Naive B cell (primary cell): ENCODE measurements at regions not wholly inside any gene's neighbourhood (a gene's known extent, or its start where the extent isn't known, plus 50 kb on each side); places are given as distances from the start of the nearest gene placed in this dataset.

ENCODE experiments used
- ATAC-seq, 2 donors: fragments of 150-1000 bp; cut with Tn5 transposase; 2 replicates each; pipeline ENCODE4 v1.10.0; 2021; ENCODE audit warnings: low read depth in 2 of 2, mild to moderate bottlenecking in 2 of 2, moderate library complexity in 2 of 2
- DNase-seq: peaks from one replicate; pipeline ENCODE4 v3.0.0; 2022
- H3K27ac Mint-ChIP-seq, 6 donors: one replicate each; pipeline ENCODE4 v1.8.0; 2020 to 2022; ENCODE audit warnings: mild to moderate bottlenecking in 6 of 6, mixed read lengths in 6 of 6, moderate library complexity in 5 of 6, inconsistent platforms in 2 of 6
- H3K27me3 Mint-ChIP-seq, 3 donors: one replicate each; pipeline ENCODE4 v1.8.0; 2021 to 2022; ENCODE audit warnings: mixed read lengths in 3 of 3, mild to moderate bottlenecking in 1 of 3
- H3K36me3 Mint-ChIP-seq, 2 donors: one replicate each; pipeline ENCODE4 v1.8.0; 2020 to 2022; ENCODE audit warnings: mixed read lengths in 2 of 2, inconsistent platforms in 1 of 2, mild to moderate bottlenecking in 1 of 2
- H3K4me1 Mint-ChIP-seq, 3 donors: one replicate each; pipeline ENCODE4 v1.8.0; 2020 to 2022; ENCODE audit warnings: mixed read lengths in 3 of 3, inconsistent platforms in 1 of 3, mild to moderate bottlenecking in 1 of 3, moderate library complexity in 1 of 3
- H3K4me3 Mint-ChIP-seq, 8 donors: one replicate each; pipeline ENCODE4 v1.8.0; 2020 to 2022; ENCODE audit warnings: mild to moderate bottlenecking in 8 of 8, mixed read lengths in 8 of 8, moderate library complexity in 8 of 8, inconsistent platforms in 2 of 8
- H3K9me3 Mint-ChIP-seq, 7 donors: one replicate each; pipeline ENCODE4 v1.8.0; 2020 to 2022; ENCODE audit warnings: mixed read lengths in 7 of 7, mild to moderate bottlenecking in 5 of 7, inconsistent platforms in 2 of 7, moderate library complexity in 1 of 7

DNA sequence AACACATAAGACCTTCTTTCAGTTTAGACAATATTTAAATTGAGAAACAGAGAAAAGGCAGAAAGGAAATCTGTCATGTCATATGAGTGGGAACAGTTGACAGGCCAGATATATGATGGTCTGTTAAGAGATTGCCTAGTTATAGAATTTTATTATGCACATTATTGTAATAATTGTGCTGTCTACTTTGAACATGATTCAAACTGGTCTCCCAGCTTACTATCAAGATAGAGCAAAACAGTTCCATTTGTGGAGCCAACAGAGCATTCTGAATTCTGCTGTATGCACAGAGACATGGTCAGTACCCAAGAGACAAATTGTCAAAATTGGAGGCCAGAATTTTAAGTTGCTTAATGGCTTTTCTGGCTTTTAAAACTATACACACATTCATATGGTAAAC, 139.4 kb downstream of the FBXO8 start:
- ATAC-seq (no peak), DNase-seq (no peak)
- peaks cover 7 to 23% (median 13%) of the 10 kb centered on the region in 3 donors for H3K27me3 Mint-ChIP-seq
- no peak overlapping the region for H3K27ac Mint-ChIP-seq
- peaks cover 0 to 6% (median 0%) of the 10 kb centered on the region in 7 donors for H3K9me3 Mint-ChIP-seq
- no peaks in the 10 kb centered on the region for H3K36me3 Mint-ChIP-seq
- H3K4me3 Mint-ChIP-seq: no peak overlapping the region
- no peaks in the 10 kb centered on the region for H3K4me1 Mint-ChIP-seq

DNA sequence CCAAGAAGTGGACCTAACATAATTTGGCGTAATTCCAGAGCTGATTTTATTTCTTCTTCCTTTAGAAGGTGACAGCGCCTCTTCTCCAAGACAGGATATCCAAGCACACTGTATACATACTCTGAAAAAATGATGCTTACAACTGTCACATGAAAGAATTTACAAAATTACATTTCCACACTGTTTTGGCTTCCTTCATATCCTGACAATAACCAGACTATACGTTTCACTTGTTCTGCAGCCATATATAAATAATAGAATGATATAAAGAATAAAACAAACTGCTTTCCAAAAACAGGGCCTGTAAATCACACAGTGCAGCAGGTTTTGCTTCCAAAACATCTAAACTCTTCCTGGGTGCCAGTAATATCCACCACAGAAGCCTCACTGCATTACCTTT, 141.6 kb downstream of the FBXO8 start:
- Mint-ChIP-seq H3K4me1 (no peaks in the 10 kb centered on the region), H3K4me3 (no peak overlapping the region), H3K9me3 (peaks cover 0 to 6% (median 0%) of the 10 kb centered on the region in 7 donors), H3K36me3 (no peaks in the 10 kb centered on the region), H3K27ac (no peak overlapping the region), H3K27me3 (peaks cover 0 to 26% (median 6%) of the 10 kb centered on the region in 3 donors)
- ATAC-seq: no peak
- DNase-seq: no peak

DNA sequence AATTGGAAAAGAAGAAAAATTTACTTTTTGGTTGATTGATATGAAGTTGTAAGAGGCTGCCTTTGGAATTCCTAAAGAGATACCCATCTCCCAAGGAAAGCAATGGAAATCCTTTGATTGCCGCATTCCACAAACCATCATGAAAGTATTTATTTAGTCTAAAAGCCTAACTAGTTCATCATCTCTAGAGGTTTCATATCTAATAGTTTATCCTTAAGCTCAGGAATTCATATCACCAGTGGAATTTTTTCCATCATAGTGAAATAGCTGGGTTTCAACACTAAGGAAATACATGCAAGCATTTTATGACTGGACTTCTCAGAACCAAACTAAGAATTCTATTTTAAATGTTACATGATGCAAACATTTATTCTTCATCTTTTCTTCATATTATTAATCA, 144.9 kb downstream of the FBXO8 start:
- H3K9me3 Mint-ChIP-seq: peaks cover 0 to 6% (median 0%) of the 10 kb centered on the region in 7 donors
- H3K36me3 Mint-ChIP-seq: no peaks in the 10 kb centered on the region
- H3K27me3 Mint-ChIP-seq: peaks cover 0 to 8% (median 0%) of the 10 kb centered on the region in 3 donors
- ATAC-seq (no peak), DNase-seq (no peak)
- no peak overlapping the region for H3K4me3 Mint-ChIP-seq
- H3K27ac Mint-ChIP-seq: no peak overlapping the region
- H3K4me1 Mint-ChIP-seq: no peaks in the 10 kb centered on the region

DNA sequence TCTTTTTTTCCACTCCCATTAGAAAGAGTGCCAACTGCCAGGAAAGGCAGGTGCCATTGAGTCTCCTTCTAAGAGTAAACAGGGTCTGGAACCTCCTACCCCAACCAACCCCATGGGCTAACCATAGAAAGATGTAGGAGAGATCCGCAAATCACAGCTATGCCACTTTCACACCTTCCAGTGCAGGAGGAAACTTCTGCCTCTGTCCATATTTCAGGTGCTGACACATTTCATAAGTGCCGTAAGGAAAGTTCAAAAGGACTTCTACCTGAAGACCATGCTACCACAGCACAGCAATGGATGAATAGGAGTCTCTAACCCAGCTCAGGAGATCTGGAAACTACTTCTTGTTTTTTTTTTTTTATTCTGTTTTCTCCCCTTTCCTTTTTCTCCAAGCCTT, 145.8 kb downstream of the FBXO8 start:
- Mint-ChIP-seq H3K36me3 (no peaks in the 10 kb centered on the region), H3K27ac (no peak overlapping the region), H3K9me3 (no peaks in the 10 kb centered on the region), H3K4me3 (no peak overlapping the region), H3K27me3 (peaks cover 0 to 8% (median 0%) of the 10 kb centered on the region in 3 donors), H3K4me1 (no peaks in the 10 kb centered on the region)
- DNase-seq (no peak), ATAC-seq (no peak)

DNA sequence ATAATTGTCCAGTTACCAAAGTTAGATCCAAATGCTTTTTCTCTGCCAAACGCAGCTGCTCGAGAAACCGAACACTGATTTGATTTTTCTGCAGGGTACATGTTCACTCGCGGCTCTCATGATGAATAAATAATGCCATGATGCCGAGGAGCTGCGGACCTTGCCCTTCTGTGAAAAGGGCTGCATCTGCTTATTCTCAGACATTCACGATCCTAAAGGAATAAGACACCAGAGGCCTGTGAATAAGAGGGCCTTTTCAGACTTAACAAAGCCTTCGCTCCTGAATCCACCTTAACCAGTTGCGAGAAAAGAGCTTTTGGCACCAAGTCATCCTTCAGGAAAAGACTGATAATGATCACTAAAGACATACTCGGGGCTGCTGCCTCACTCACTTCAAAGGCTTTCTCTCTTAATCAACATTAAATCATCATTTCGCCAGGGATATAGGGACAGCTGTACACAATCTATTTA, 147.5 kb downstream of the FBXO8 start:
- no peak overlapping the region for H3K27ac Mint-ChIP-seq
- no peaks in the 10 kb centered on the region for H3K4me1 Mint-ChIP-seq
- ATAC-seq: no peak
- H3K4me3 Mint-ChIP-seq: no peak overlapping the region
- H3K9me3 Mint-ChIP-seq: no peaks in the 10 kb centered on the region
- H3K27me3 Mint-ChIP-seq: peaks cover 0 to 8% (median 5%) of the 10 kb centered on the region in 3 donors
- H3K36me3 Mint-ChIP-seq: no peaks in the 10 kb centered on the region
- no peak for DNase-seq

DNA sequence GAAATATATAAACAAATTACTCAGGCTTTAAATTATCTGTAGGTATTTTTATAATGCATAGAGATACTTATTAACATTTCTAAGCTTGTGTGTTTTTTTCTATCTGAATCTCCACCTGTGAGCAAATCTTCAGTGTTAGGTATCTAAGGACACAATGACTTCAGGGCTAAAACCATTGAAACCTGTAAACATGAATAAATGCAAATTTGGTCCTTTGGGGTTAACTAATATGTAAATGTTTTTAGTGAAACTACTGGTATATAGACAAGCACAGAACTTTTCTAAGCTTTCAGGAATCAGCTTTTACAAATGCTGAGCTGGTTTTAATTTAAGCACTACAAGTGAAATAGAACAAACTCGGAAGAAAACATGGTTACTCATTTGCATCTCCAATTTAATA, 147.9 kb downstream of the FBXO8 start:
- H3K4me1 Mint-ChIP-seq: no peaks in the 10 kb centered on the region

DNA sequence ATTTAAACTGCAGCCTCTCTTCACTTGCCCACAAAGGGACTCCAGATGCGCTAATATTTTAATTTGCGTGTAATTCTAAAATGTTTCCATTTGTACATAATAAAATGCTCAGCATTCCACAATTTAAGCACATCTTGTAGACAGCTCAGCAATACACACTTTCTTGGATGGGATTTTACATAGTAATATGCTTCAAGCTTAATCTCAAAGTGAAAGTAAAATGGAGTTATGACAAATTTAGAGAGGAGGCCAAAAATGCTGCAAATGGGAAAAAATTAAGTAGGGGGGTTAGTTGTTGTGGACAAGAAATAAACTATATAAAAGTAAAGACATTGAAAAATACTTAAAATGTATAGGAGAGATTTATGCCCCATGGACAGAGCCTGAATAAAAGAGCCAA, 149.1 kb downstream of the FBXO8 start:
- Mint-ChIP-seq H3K4me1 (no peaks in the 10 kb centered on the region), H3K4me3 (no peak overlapping the region), H3K27ac (no peak overlapping the region), H3K27me3 (peaks cover 5 to 10% (median 8%) of the 10 kb centered on the region in 3 donors), H3K36me3 (no peaks in the 10 kb centered on the region), H3K9me3 (no peaks in the 10 kb centered on the region)
- DNase-seq (no peak), ATAC-seq (no peak)

More for the DNA sequence above, 147.9 kb downstream of the FBXO8 start:
- ATAC-seq: no peak
- DNase-seq: no peak
- no peaks in the 10 kb centered on the region for H3K36me3 Mint-ChIP-seq
- no peaks in the 10 kb centered on the region for H3K9me3 Mint-ChIP-seq
- no peak overlapping the region for H3K27ac Mint-ChIP-seq
- no peak overlapping the region for H3K4me3 Mint-ChIP-seq
- H3K27me3 Mint-ChIP-seq: peaks cover 0 to 8% (median 5%) of the 10 kb centered on the region in 3 donors

DNA sequence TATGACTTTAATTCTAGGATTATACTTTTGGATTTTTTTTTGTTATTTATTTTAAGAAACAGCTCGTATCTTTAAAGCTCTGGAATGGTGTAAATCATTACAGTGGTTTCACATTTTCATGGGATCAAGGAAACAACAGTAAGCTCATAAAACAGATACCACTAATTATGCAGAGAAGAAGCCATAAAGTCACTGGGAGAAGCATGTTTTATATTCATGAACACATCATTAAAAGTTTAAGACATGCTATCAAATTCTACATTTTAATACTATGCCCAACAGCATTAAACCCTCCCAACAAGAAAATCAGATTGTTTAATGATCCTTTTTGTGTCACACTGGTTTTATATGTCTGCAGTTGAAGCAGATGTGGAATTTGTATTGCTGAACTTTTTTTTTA, 149.9 kb downstream of the FBXO8 start:
- ATAC-seq: no peak
- Mint-ChIP-seq H3K4me3 (no peak overlapping the region), H3K27me3 (peaks cover 6 to 10% (median 8%) of the 10 kb centered on the region in 3 donors), H3K27ac (no peak overlapping the region), H3K9me3 (no peaks in the 10 kb centered on the region), H3K4me1 (no peaks in the 10 kb centered on the region), H3K36me3 (no peaks in the 10 kb centered on the region)
- DNase-seq: no peak

DNA sequence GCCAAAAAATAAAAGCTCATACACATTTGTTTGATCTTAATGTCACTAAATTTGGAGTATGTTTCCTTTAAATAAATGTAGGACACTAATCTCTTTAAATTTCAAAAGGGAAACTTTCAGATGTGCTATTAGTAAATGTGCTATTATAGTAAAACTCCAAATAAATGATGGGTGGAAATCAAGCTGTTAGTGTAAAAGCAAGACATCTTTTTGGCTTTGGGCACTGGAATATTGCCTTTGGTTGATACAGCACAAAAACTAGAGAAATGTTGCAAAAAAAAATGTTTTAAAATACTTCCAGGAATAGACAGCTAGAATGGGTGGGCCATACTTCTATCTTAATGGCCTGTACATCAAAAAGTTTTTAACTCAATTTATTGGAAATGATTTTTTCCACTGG, 151.6 kb downstream of the FBXO8 start:
- Mint-ChIP-seq H3K27me3 (peaks cover 8 to 18% (median 16%) of the 10 kb centered on the region in 3 donors), H3K4me1 (no peaks in the 10 kb centered on the region), H3K27ac (no peak overlapping the region), H3K9me3 (no peaks in the 10 kb centered on the region), H3K36me3 (no peaks in the 10 kb centered on the region), H3K4me3 (no peak overlapping the region)
- ATAC-seq (no peak), DNase-seq (no peak)

DNA sequence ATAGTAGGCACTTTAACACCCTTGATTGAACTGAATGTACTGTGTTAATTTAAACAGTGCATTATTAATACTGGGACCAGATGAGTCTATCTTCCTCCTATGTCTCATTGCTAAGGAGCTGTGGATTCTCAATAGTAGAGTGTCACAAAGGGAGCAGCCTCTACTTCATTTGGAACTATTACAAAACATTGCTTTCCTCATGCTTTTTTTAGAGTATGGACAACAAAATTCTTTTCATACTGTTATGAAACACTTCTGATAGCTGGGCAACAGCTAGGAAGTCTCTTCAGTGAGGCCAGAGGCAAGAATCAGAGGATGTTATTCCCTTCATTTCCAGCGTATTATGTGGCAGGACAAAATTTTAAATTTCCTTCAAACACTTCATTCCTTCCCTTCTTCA, 160.8 kb downstream of the FBXO8 start:
- H3K4me3 Mint-ChIP-seq: no peak overlapping the region
- peaks cover 2 to 5% (median 5%) of the 10 kb centered on the region in 3 donors for H3K4me1 Mint-ChIP-seq
- H3K27ac Mint-ChIP-seq: no peak overlapping the region
- ATAC-seq: no peak
- no peak for DNase-seq
- no peaks in the 10 kb centered on the region for H3K36me3 Mint-ChIP-seq
- peaks cover 32 to 39% (median 36%) of the 10 kb centered on the region in 3 donors for H3K27me3 Mint-ChIP-seq
- no peaks in the 10 kb centered on the region for H3K9me3 Mint-ChIP-seq

DNA sequence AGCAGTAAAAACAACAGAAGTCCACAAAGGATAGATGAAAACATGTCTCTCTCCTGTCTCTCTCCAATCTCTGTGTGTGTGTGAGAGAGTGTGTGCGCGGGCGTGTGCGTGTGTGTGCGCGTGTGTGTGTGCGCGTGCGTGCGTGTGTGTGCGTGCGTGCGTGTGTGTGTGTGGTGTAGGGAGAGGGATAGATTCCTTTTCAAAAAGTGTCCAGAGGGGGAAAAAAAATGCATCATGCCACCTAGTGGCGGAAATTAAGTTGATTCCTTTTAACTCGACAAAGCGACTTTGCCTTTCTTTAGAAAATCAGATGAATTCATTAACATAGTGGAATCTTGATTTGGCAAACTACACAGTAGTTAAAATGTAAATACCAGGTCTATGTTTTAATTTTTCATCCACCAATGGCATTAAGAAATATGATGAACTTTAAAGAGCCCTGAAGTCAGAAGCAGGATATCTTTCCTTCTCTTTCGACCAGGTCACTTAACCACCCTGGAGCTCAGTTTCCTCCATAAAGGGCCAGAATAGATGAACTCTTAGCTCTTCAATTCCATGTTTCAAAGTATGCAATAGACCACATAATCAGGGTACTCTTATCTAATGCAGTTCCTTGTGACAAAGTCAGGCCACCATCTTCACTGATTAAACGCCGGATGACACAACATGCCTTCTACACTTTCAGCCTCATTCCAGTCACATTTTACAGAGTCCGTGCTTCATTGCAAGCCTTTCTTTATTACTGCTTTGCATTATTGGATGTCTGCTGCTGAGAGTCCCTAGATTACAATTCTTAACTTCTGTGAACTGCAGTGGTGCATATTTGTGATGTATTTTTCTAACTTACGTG, 162.8 kb downstream of the FBXO8 start:
- no peak overlapping the region for H3K4me3 Mint-ChIP-seq
- H3K27me3 Mint-ChIP-seq: peaks cover 31 to 40% (median 38%) of the 10 kb centered on the region in 3 donors
- no peaks in the 10 kb centered on the region for H3K9me3 Mint-ChIP-seq
- H3K4me1 Mint-ChIP-seq: peaks cover 2 to 5% (median 5%) of the 10 kb centered on the region in 3 donors
- no peak overlapping the region for H3K27ac Mint-ChIP-seq
- no peak for DNase-seq
- ATAC-seq: no peak
- H3K36me3 Mint-ChIP-seq: no peaks in the 10 kb centered on the region

DNA sequence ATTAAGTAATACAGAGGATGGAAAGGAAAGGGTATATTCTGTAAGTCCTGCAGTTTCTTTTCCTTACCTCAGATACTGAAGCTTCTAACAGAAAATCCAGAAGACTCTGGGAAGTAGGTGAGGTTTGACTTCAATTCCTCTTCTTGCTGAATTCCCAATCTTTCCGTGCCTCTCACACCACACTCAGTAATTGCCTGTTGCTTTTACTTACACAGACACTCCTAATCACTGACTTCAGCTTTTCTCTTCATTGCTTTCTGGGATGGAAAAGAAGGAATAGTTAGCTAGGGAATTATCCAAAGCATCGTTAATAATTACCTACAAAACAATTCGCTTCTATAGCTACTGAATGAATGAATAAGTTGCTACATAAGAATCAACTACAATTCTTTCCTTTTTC, 163.6 kb downstream of the FBXO8 start:
- Mint-ChIP-seq H3K9me3 (no peaks in the 10 kb centered on the region), H3K27ac (no peak overlapping the region), H3K4me1 (peaks cover 2 to 5% (median 5%) of the 10 kb centered on the region in 3 donors), H3K4me3 (no peak overlapping the region), H3K27me3 (peaks cover 26 to 33% (median 33%) of the 10 kb centered on the region in 3 donors), H3K36me3 (no peaks in the 10 kb centered on the region)
- DNase-seq (no peak), ATAC-seq (no peak)

DNA sequence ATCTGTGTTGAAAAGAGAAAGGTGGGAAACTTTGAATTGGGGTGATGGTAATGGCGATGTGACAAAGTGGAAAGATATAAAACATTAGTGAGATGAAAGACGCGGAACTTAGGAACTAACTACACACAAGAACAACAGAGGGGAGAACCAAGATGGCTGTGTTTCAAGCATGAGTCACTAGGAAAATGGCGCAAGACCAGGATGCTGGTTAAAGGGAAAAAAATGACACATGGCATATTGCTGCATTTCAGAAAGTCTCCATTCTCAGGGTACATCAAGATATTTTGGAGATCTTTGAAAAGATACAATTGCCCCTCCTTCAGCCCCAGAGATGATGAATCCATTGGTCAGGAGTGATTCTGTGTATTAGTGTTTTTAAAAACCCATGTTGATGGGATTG, 164.4 kb downstream of the FBXO8 start:
- H3K27ac Mint-ChIP-seq: no peak overlapping the region
- ATAC-seq (no peak), DNase-seq (no peak)
- H3K36me3 Mint-ChIP-seq: no peaks in the 10 kb centered on the region
- H3K4me1 Mint-ChIP-seq: peaks cover 2 to 5% (median 5%) of the 10 kb centered on the region in 3 donors
- no peaks in the 10 kb centered on the region for H3K9me3 Mint-ChIP-seq
- H3K27me3 Mint-ChIP-seq: peaks cover 23 to 29% (median 28%) of the 10 kb centered on the region in 3 donors
- H3K4me3 Mint-ChIP-seq: no peak overlapping the region

DNA sequence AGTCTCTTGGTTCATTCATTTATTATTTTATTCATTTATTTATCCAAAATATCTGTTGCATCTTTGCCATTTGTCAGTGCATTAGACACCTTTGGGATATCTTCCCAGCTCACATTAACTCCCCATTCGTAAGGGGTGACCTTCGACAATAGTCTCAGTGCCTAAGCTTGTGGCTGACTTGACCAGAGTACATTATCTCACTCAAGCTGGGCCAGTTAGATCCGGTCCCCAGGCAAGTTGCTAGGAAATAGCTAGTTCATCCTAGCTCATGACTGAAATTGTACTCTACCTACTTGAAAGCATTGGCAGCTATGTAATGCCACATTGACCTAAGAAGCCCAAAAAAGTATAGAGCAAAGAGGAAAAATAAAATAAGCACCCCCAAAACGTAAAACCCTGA, 165.3 kb downstream of the FBXO8 start:
- ATAC-seq: no peak
- no peaks in the 10 kb centered on the region for H3K9me3 Mint-ChIP-seq
- no peak overlapping the region for H3K27ac Mint-ChIP-seq

More for the DNA sequence above, 165.3 kb downstream of the FBXO8 start:
- Mint-ChIP-seq H3K27me3 (peaks cover 23 to 29% (median 28%) of the 10 kb centered on the region in 3 donors), H3K4me3 (no peak overlapping the region), H3K4me1 (peaks cover 2 to 5% (median 5%) of the 10 kb centered on the region in 3 donors), H3K36me3 (no peaks in the 10 kb centered on the region)
- DNase-seq: no peak
